Progenitor cell of endocrine pancreas (in vitro differentiated cells): ENCODE measurements at regions not wholly inside any gene's neighbourhood (a gene's known extent, or its start where the extent isn't known, plus 50 kb on each side); places are given as distances from the start of the nearest gene placed in this dataset.
"Not testable (repeated sequence)": the region's sequence is repeated elsewhere in the genome, so short reads cannot be mapped to it uniquely, and the experiment has no call there.

Experiments
- DNase-seq: peaks from one replicate; pipeline ENCODE4 v3.0.0; 2021; ENCODE audit warnings: low spot score; ENCODE audit not compliant: unreplicated experiment
- H3K27ac Mint-ChIP-seq: 2 replicates; pipeline ENCODE4 v1.8.0; 2021; ENCODE audit warnings: mild to moderate bottlenecking, moderate library complexity, mixed read lengths
- H3K27me3 Mint-ChIP-seq: 2 replicates; pipeline ENCODE4 v1.8.0; 2021; ENCODE audit warnings: mixed read lengths
- H3K36me3 Mint-ChIP-seq: 2 replicates; pipeline ENCODE4 v1.8.0; 2022; ENCODE audit warnings: mixed read lengths; ENCODE audit not compliant: insufficient read depth
- H3K4me1 Mint-ChIP-seq: 2 replicates; pipeline ENCODE4 v1.8.0; 2021; ENCODE audit warnings: low read depth, mixed read lengths
- H3K4me3 Mint-ChIP-seq: 2 replicates; pipeline ENCODE4 v1.8.0; 2021; ENCODE audit warnings: low read depth, mild to moderate bottlenecking, moderate library complexity, mixed read lengths
- H3K9me3 Mint-ChIP-seq: 2 replicates; pipeline ENCODE4 v1.8.0; 2021; ENCODE audit warnings: low read depth, mixed read lengths
- CTCF ChIP-seq: fragments of 200-600 bp; sonication (generic); IDR thresholded peaks from one replicate; pipeline ENCODE4 v1.5.0; 2021; ENCODE audit warnings: antibody characterized with exemption, mild to moderate bottlenecking; ENCODE audit not compliant: unreplicated experiment

GRCh38 chr7:23893942-23894891, 184.2 kb downstream of the STK31 start:
- Mint-ChIP-seq H3K36me3 (no peaks in the 10 kb centered on the region), H3K9me3 (no peaks in the 10 kb centered on the region), H3K27ac (no peak overlapping the region), H3K27me3 (no peaks in the 10 kb centered on the region), H3K4me1 (no peaks in the 10 kb centered on the region), H3K4me3 (no peak overlapping the region)
- no peak for TF ChIP-seq CTCF
- DNase-seq = no peak

- H3K36me3 Mint-ChIP-seq = no peaks in the 10 kb centered on the region
- no peaks in the 10 kb centered on the region for H3K4me1 Mint-ChIP-seq
- H3K9me3 Mint-ChIP-seq = no peaks in the 10 kb centered on the region
- DNase-seq = no peak
- TF ChIP-seq CTCF = no peak
- no peaks in the 10 kb centered on the region for H3K27me3 Mint-ChIP-seq
- no peak overlapping the region for H3K27ac Mint-ChIP-seq
- H3K4me3 Mint-ChIP-seq = no peak overlapping the region
Observed at GRCh38 chr7:23894892-23895569, 185.0 kb downstream of the STK31 start.

- no peak for DNase-seq
- Mint-ChIP-seq H3K27ac (no peak overlapping the region), H3K27me3 (no peaks in the 10 kb centered on the region)
Observed at GRCh38 chr7:23895666-23896096, 185.7 kb downstream of the STK31 start.

GRCh38 chr7:23898619-23899018, 188.6 kb downstream of the STK31 start:
- no peaks in the 10 kb centered on the region for H3K27me3 Mint-ChIP-seq
- DNase-seq = no peak
- no peak overlapping the region for H3K4me3 Mint-ChIP-seq
- no peaks in the 10 kb centered on the region for H3K36me3 Mint-ChIP-seq
- no peaks in the 10 kb centered on the region for H3K9me3 Mint-ChIP-seq
- H3K4me1 Mint-ChIP-seq = no peaks in the 10 kb centered on the region
- H3K27ac Mint-ChIP-seq = no peak overlapping the region
- TF ChIP-seq CTCF = no peak

More at GRCh38 chr7:23895666-23896096, 185.7 kb downstream of the STK31 start:
- no peak for TF ChIP-seq CTCF
- no peaks in the 10 kb centered on the region for H3K4me1 Mint-ChIP-seq
- H3K9me3 Mint-ChIP-seq = no peaks in the 10 kb centered on the region
- no peaks in the 10 kb centered on the region for H3K36me3 Mint-ChIP-seq
- H3K4me3 Mint-ChIP-seq = no peak overlapping the region

GRCh38 chr7:23904901-23905300, 194.9 kb downstream of the STK31 start:
- not testable (repeated sequence) for H3K27ac Mint-ChIP-seq, H3K4me3 Mint-ChIP-seq, DNase-seq, H3K9me3 Mint-ChIP-seq, H3K27me3 Mint-ChIP-seq, H3K4me1 Mint-ChIP-seq, H3K36me3 Mint-ChIP-seq
